HG03460 (cell line): ENCODE measurements at regions not wholly inside any gene's neighbourhood (a gene's known extent, or its start where the extent isn't known, plus 50 kb on each side); places are given as distances from the start of the nearest gene placed in this dataset.

ENCODE experiments used
- ATAC-seq: cut with Tn5 transposase; IDR thresholded peaks from one replicate; pipeline ENCODE4 v1.9.1; 2021; ENCODE audit not compliant: unreplicated experiment

DNA sequence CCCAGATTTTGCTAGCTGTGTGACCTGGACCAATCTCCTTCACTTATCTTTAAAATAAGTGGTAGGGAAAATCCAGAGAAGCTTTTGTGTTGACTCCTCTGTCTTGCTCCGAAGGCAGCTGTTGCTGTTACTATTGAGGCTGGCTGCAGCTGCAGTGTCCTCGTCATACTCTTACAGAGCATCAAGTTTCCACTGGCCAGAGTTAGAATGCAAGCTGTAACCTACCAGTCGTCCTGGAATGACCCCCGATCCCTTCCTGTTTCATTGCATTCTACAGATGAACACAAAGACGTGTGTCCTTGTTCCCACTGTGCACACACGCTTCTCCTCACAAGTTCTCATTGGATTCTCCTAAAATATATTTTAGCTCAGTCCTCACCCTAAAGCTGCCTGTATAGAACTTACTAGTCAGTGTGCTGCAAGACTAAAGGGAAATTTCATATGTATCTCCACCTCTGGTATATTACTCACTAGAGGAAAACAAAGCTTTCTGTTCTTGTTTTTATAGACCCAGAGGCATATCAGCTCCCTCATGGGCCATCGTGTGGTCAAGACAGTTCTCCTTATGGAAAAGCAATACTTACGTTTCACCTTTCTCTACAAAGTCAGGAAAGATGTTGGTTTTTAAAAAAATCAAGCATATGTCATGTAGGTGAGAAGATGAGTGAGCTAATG is 589.8 kb downstream of the LMO7 start:
- ATAC-seq: no peak

DNA sequence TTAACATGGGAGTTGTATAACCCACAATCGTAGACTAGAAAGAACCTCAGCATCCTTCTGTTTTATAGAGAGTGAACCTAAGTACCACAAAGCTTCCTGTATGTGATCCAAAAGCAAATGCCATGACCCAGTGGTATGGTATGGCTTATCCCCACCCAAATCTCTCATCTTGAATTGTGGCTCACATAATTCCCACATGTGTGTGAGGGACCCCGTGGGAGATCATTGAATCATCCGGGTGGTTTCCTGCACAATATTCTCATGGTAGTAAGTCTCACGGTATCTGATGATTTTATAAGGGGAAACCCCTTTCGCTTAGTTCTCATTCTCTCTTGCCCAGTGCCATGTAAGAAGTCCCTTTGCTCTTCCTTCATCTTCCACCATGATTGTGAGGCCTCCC is 587.9 kb downstream of the LMO7 start:
- ATAC-seq: no peak

DNA sequence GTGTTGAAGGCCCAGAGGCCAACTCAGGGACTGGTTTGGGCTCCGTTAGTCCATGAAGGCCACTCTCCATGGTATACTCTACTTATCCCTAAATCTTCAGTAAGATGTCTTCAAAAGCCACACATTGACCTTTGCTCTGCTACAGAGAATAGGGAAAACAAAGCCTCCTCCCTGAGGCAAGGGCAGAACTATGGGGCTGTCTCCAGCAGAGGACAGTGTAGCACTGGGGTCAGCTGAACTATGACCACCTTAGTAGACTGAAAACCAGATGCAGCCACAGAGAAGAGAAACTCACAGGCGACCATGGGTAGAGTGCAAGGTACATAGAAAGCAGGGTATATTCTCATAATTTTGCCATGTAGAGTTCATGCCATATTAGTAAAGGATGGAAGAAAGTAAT is 587.4 kb downstream of the LMO7 start:
- no peak for ATAC-seq

DNA sequence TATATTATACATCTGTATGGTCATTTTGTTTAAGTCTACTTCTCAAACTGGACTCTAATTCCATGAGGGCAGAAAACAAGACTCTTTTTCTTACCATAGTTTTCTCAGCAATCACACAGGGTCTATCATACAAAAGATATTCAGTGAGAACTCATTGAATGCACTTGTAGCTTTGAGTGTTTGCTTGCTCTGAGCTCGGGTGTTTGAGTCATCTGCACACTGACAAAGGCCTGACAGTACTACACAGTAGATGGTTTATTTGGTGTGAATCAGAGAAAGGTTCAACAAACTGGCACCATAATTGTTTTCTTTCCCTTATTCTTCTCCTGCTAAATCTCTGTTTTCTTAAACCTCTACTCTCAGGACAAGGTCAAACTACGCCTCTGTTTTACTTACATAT is 586.4 kb downstream of the LMO7 start:
- no peak for ATAC-seq

DNA sequence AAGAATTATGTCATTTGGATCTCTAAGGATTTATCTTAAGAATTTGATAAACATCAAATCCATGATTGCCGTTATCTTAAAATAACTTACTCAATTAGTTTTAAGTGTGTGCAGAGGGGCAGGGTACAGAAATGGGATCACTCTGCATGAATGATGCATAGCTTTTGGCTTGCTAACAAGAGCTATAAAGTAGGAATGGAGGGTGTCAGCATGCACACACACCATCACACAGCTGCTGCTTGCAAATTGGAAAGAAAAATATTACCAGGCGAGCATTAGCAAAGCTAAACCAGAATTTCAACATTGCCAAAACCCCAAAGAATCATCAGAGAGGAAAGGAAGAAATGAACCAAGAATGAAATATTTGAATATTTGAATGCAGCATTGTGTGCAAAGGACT is 580.6 kb downstream of the LMO7 start:
- ATAC-seq: no peak

DNA sequence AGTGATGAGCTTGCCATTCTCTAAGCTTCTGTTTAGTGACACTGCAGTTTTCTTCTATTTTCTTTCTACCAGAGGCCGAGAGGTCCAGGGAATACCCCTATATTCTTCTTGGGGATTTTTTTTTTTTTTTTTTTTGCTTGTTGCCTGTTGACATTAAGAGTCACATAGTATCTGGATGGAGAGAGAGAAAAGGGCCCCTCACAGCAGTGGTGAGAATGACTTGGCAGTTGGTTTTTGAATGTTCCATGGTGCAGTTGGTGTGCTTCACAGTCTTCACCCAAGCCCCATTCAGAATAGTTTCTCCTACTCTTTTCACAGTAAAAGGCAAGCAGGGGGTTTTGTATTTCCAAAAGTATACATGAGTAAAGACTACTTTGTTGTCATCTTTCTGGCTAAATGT is 577.9 kb downstream of the LMO7 start:
- no peak for ATAC-seq

DNA sequence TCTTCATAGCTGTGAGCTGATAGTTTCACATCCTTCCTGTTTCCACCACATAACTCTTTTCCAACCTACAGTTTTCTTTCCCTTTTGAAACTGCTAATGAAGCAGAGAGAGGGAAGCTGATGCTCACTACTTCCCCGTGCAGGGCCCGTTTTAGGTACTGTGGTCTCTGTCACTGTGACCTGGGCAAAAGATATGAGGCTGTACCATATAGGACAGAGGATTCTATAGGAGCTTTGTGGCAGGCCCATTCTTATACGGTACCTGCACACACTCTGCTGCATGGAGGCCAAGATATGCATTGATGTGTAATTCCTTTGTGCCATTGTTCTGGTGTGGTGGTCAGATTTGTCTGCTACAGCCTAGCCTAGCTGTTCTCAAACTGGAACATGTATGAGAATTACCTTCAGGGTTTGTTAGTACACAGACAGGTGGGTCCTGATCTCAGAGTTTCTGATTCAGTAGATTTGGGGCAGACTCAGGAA is 577.3 kb downstream of the LMO7 start:
- no peak for ATAC-seq

DNA sequence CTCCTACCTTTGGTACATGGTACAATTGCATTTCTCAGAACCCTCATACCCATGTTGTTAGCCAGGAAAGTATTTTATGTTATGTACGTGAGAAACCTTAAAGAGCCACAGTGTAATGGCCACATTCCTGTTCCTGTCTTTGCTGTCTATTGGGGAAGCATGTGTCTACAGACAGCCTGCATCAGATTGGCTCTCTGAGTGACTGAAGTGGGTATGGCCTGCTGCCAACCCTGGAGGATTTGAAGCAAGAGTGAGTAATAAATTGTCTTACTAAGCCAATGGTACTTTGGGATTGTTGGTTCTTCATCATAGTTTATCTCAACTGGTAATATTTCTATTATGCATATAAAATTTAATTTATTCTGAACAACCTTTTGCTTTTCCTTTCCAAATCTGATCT is 574.1 kb downstream of the LMO7 start:
- ATAC-seq: no peak

DNA sequence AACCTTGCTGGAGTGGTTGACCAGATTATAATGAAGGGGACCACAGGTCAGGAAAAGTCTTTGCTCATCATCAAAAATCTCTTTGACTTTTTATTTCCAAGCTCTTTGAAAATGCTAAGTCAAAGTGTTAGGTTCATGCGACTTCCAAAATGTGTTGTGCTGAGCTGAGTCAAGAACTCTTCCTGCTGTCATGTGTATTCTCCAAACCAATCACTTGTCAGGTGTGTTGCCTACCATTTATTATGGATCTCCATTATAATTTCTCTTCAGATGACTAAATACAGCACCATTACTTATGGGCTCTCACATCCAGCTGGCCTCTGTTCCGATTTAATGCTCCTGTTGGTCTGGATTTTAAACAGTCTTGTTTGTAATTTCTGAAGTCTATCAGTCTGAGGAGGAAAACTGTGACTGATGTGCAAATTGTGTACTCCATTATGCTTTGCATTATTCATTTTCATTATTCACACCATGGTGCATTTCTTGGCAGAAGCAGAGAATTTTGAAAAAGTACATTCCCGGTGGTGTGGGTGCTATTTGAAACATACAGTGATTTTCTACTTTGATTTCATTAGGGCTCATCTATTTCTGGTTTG is 562.5 kb downstream of the LMO7 start:
- no peak for ATAC-seq

DNA sequence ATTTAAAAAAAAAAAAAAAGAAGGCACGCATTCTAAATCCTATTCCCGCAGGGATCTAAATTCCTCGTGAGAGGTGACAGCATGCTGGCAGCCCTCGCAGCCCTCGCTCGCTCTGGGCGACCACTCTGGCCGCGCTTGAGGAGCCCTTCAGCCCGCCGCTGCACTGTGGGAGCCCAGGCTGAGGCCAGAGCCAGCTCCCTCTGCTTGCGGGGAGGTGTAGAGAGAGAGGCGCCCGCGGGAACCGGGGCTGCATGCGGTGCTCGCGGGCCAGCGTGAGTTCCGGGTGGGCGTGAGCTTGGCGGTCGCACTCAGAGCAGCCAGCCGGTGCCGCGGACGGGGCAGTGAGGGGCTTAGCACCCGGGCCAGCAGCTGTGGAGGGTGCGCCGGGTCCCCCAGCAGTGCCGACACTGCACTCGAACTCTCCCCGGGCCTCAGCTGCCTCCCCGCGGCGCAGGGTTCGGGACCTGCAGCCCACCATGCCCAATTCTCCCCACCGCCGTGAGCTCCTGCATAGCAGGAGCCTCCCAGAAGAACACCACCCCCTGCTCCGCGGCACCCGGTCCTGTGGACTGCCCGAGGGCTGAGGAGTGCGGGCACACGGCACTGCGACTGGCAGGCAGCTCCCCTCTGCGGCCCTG is 553.9 kb downstream of the LMO7 start:
- ATAC-seq: no peak

DNA sequence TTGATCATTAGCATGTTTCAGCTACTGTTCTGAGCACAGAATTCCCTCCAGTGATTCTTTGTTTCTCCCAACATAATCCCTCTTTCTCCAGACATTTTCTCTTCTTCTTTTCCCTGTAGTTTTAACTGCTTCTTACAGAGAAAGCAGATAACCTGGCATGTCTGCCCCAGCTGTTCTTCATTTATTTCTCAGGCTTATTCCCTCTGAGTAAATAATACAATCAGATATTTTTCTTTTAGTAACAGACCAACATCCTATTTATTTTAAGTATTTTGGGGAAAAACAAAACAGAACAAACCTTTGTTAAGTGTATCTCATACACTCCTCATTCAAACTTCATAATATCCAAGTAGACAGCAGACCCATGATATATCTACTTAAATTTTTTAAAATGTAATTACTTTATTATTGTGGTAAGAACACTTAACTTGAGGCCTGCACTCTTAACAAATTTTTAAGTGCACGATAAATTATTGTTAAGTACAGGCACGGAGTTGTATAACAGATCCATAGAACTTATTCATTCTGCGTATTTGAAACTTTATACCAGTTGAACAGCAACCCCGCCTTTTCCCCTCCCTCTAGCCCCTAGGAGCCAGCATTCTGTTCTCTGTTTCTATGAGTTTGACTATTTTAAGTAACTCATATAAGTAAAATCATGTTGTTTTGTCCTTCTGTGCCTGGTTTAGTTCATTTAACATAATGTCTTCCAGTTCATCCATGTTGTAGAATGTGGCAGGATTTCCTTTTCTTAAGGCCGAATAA is 540.0 kb downstream of the LMO7 start:
- no peak for ATAC-seq

DNA sequence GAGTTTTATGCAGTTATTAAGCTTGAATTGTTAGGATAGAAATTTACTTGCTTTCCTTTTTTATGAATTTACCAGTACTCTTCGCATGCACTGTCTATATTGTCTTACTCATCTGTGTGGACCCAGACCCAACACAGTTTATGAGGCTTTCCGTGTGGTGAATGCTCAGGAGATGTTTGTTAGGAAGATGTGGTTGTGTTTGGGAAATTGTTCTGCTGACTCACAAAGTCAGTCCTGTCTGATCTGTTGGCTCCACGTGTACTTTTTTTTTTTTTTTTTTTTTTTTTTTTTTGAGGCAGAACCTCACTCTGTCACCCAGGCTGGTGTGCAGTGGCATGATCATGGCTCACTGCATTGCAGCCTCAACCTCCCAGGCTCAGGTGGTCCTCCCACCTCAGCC is 532.5 kb downstream of the LMO7 start:
- no peak for ATAC-seq

DNA sequence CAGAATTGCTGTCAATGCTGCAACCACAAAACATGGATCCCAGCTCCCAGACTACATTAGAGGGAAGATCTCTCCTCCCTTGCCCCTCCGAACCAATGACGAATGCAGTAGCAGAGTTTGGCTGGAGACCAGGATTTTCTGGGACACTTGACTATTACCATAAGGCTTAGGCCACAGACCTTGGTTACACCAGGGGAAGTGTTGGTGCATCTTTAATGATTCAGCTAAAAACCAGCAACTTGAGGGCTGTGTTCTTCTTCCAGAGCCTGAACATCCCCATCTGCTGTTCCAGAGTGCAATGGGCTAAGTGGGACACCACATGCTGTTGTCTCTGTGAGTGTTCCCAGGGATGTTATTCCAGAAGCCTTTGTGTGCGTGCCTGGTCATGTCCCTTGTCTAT is 528.2 kb downstream of the LMO7 start:
- no peak for ATAC-seq

DNA sequence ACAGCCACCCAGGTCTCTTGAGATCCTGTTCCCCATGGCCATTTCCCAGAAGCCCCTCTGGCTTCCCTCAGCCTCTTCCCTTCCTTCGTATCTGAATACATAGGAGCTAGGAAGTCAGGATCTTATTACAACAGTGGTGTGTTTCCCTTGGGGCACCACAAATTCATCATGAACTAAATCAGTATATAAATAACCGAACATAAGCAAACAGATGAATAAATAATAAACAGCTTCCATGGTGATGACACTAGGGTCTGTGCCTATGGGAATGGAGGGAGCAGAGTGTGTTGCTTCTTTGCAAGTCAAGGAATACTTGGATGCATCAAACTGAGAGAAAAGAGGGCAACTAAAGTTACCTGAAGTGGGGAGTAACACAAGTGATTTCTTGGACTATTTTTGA is 527.6 kb downstream of the LMO7 start:
- no peak for ATAC-seq

DNA sequence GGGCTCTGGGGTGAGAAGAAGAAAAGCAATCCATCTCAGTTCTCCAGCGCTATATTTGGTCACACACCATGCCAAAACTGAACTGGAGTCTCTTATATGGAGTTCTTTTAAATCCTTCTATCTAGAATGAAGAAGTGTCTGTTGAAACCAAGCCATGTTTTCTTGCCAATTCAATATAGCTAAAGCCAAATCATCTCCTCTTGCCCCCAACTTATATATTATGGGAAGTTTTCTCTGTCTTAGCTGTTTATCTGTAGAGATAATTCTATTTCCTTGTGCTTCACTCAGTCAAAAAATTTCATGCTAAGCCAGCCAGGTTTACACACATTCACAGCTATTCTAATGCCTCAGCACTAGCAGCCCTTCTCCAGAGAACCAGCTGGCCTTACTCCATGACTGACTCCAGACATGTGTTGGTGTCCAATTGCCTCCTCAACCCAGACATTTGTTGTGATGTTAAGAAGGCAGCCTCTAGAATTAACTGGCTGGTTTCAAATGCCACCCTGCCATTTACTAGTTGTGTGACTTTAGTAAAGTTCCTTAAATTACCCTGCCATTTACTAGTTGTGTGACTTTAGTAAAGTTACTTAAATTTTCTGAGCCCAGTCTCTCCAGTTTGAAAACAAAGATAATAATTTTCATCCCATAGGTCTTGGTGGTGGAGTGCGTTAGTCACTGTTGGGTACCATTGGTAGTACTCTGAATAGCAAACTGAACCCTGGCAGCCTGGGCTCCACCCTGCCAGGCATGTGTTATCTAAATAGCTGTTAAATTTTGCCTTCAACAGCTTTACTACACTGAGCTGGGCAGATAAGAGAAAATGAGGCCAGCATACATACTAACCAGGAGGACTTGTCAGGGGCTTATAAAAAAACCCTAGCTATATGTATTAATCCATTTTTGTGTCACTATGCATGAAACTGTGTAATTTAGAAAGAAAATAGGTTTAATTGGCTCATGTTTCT is 525.1 kb downstream of the LMO7 start:
- no peak for ATAC-seq

DNA sequence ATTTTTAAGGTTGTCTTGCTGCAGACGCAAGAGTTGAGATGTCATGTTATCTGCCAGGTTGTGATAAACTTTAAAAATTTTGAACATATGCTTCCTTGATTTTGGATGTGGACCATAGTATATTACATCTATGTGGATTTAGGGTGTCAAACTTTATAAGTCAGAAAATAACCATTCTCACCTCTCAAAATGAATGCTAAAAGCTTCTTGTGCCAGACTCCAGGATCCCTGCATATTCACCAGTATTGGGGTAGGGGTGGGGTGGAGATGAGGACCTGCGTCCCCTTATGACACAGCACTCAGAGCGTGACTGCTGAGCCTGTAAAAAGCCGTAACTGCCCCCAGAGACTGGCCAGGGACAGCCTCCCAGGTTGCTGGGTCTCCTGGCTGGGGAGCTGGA is 524.4 kb downstream of the LMO7 start:
- no peak for ATAC-seq

DNA sequence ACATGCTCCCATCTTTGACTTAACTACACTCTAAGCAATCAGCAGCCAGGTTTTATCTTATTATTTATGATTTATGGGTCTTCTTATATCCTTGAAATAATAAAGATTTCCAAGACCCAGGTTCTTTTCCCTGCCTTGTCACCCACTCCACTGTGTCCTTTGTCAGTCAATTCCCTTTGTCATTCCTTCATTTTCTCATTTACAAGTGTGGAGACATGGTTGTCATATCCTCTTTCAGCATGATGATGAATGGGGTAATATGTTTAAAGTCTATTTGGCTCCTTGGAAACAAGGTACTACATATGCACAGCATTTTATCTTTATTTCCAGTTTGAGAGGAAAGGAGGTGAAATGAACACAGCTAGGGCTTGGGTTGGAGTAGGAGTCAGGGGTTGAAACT is 521.8 kb downstream of the LMO7 start:
- ATAC-seq: no peak

DNA sequence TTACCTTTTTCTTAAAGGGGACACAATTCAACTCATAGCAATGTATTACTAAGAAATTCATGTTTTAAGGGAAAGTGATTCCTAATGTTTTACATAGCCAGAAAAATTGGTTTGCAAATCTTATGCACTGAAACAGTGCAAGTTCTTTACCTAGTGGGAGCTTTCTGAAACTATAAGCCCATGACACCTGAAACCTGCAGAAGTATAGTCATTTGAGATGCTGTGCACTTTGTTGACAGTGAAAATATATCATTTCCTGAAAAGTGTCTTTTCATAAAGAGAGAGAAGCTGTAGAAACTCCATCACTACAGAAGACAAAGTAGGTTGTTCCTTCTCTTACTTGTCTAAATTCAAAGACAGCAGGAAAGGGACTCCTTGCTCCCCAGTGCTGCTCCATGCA is 517.1 kb downstream of the LMO7 start:
- no peak for ATAC-seq

DNA sequence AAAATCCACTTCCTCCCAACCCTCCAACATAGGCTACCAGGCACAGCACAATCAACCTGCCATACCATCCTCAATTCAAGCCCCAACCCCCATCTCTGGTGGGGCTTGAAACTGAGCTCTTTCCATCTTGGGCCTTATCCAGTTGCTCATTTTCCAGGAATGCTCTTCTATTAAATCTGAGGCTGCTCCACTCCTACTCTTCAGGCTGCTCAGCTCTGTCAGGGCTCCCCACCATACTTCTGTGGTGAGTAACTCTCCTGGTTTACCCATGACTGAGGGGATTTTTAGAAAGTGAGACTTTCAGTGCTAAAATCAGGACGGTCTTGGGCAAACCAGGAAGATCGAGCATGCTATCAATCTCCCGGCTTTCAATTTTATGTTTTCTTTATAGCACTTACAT is 512.8 kb downstream of the LMO7 start:
- no peak for ATAC-seq

DNA sequence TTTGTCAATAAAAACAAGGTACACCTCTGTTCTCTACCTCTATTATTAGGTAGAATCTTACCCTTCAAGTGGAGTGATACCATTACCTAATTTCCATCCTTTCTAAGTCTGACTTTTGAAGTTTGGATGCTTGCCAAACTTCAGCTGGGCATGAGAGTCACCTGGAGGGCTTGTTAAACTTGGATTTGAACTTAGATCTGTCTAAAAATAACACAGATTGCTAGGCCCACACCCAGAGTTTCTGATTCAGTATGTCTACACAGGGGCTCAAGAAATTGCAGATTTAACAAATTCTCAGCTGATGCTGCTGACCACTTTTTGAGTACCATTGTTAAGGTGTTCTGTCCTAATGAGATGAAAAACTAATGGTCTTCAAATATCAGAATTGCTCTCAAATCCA is 512.2 kb downstream of the LMO7 start:
- ATAC-seq: no peak

DNA sequence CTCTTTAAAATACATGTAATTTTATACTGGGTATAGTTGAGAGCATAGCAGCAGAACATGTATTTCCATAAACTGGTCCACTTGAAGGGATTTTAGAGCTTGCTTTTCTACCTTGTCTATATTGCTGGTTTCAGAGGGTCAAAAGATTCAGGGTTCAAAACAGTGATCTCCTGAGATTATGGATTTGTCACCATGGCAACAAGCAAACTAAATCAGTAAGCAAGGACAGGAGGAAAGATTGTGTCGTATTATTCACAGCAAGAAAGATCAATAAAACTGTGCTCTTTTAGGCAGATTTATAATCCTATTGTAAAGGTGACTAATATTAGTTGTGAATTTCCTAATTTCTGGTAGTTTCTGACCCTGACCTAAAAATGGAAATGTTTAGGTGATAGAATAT is 496.4 kb downstream of the LMO7 start:
- no peak for ATAC-seq
